ENCODE measurements at regions not wholly inside any gene's neighbourhood (a gene's known extent, or its start where the extent isn't known, plus 50 kb on each side); places are given as distances from the start of the nearest gene placed in this dataset.

DNA sequence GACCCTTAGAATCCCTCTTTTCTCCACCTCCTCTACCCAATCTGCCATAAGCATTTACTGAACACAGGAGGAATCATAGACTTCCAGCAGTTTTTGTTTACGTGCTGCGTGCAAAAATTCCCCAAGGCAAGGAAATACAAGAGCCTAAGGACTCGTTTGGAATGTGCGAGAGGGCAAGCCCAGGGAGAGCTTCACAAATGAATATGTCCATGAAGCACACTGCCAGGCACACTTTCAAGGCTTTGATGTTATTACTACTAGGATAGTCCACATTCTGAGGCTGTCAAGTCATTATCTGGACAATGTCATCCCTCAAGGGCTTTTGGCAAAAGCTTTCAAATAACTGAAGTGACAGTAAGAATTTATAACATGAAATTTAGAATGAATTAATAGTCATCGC is 214.7 kb upstream of the TBX20 start:
- Histone ChIP-seq H3K27ac (ENCODE audit: low read length) (no peak overlapping the region), H3K27me3 (ENCODE audit: low read length) (no peaks in the 10 kb centered on the region), H3K79me2 (ENCODE audit: low read length) (no peaks in the 10 kb centered on the region), H3K9ac (ENCODE audit: low read length) (no peak overlapping the region), H4K20me1 (ENCODE audit: insufficient read depth, low read depth, low read length) (no peaks in the 10 kb centered on the region), H3K4me2 (ENCODE audit: low read depth, low read length, poor library complexity, severe bottlenecking) (no peak overlapping the region), H3K4me1 (ENCODE audit: low read length) (no peaks in the 10 kb centered on the region), H3K4me3 (ENCODE audit: low read length) (no peak overlapping the region), H2AFZ (ENCODE audit: low read length) (no peak overlapping the region), H3K9me2 (replicated peaks; ENCODE audit: insufficient read depth, low read length) (no peaks in the 10 kb centered on the region), H3K9me3 (ENCODE audit: low read length) (no peaks in the 10 kb centered on the region), H3K36me3 (ENCODE audit: insufficient read depth, low read length) (no peaks in the 10 kb centered on the region)
- DNase-seq: no peak

DNA sequence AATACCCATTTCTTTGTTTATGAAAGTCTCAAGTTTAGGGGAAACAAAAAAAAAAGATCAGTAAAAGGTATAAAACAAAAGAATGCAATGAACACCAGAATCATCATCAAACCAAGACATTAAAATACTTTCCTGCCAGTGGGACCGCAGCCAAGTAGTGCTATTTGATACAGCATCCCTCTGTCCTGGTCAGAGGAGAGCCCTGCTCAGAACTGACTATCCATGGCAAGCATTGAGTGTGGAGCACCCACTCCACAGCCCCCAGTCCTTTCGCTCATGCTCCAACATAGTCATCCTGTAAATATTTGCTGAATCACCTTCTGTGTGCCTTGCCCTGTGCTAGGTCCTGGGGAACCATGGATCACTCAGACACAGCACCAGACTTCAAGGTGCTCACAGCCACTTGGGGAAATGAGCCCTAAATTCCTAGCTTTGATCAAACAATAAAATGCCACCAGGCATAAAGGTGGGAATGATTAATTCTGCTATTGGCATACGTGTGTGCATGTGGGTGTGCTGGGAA is 213.6 kb upstream of the TBX20 start:
- no peaks in the 10 kb centered on the region for H3K36me3 ChIP-seq (ENCODE audit: insufficient read depth, low read length)
- H3K9me2 ChIP-seq (replicated peaks; ENCODE audit: insufficient read depth, low read length): no peaks in the 10 kb centered on the region
- H3K9ac ChIP-seq (ENCODE audit: low read length): no peak overlapping the region
- DNase-seq: no peak
- H3K4me3 ChIP-seq (ENCODE audit: low read length): no peak overlapping the region
- H3K79me2 ChIP-seq (ENCODE audit: low read length): no peaks in the 10 kb centered on the region
- peaks cover 7% of the 10 kb centered on the region for H3K4me1 ChIP-seq (ENCODE audit: low read length)
- no peaks in the 10 kb centered on the region for H3K9me3 ChIP-seq (ENCODE audit: low read length)
- H3K27me3 ChIP-seq (ENCODE audit: low read length): no peaks in the 10 kb centered on the region
- H2AFZ ChIP-seq (ENCODE audit: low read length): no peak overlapping the region
- no peaks in the 10 kb centered on the region for H4K20me1 ChIP-seq (ENCODE audit: insufficient read depth, low read depth, low read length)
- H3K27ac ChIP-seq (ENCODE audit: low read length): no peak overlapping the region
- H3K4me2 ChIP-seq (ENCODE audit: low read depth, low read length, poor library complexity, severe bottlenecking): no peak overlapping the region

DNA sequence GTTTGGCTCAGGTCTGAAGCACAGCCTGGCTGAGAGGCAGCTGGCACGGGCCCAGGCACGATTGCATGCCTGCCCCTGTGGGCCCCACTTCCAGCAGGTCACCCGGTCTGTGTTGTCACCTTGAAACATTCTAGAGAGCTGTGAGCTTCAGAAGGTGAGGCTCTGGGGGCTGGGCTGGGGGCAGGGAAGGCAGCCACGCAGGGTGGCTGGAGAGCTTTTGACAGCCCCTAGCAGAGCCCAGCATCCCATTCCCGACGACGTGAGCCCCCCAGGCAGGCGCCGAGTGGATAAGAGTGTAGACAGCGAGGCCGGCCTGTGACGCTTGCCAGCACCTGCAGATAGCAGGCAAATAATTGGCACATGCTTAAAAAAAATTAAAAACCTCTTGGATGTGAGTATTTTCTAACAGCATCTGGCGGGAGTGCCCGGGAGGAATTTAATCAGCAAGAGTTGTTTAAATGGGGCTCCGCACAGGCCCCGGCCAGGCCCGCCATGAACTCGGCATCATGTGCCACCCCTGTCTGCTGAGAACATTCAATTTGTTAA is 212.0 kb upstream of the TBX20 start:
- H3K9me3 ChIP-seq (ENCODE audit: low read length): no peaks in the 10 kb centered on the region
- H3K4me1 ChIP-seq (ENCODE audit: low read length): peaks cover 7% of the 10 kb centered on the region
- H3K36me3 ChIP-seq (ENCODE audit: insufficient read depth, low read length): no peaks in the 10 kb centered on the region
- no peak overlapping the region for H3K4me3 ChIP-seq (ENCODE audit: low read length)
- H3K4me2 ChIP-seq (ENCODE audit: low read depth, low read length, poor library complexity, severe bottlenecking): no peak overlapping the region
- no peak overlapping the region for H3K27ac ChIP-seq (ENCODE audit: low read length)
- H3K79me2 ChIP-seq (ENCODE audit: low read length): no peaks in the 10 kb centered on the region
- DNase-seq: no peak
- H4K20me1 ChIP-seq (ENCODE audit: insufficient read depth, low read depth, low read length): no peaks in the 10 kb centered on the region
- no peak overlapping the region for H3K9ac ChIP-seq (ENCODE audit: low read length)
- no peak overlapping the region for H2AFZ ChIP-seq (ENCODE audit: low read length)
- H3K9me2 ChIP-seq (replicated peaks; ENCODE audit: insufficient read depth, low read length): no peaks in the 10 kb centered on the region
- H3K27me3 ChIP-seq (ENCODE audit: low read length): no peaks in the 10 kb centered on the region

DNA sequence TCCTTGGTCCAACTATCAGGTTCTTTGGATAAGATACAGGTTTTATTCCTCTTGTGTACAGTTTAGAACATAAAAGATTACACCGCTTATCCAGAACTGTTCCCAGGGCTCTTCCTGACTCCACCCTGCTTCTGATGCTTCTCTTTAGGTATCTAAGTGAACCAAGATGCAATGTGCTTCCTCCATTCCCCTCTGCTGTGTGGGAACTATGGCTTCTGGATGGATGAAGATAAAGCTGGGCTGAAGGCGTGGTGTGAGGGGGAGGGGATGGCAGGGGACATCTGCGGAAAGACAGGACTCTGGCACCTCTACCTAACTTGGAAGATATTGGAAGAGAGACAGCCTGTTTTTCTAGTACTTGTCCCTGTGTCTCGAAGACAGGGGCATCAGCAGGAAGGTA is 209.9 kb upstream of the TBX20 start:
- Histone ChIP-seq H3K36me3 (ENCODE audit: insufficient read depth, low read length) (no peaks in the 10 kb centered on the region), H4K20me1 (ENCODE audit: insufficient read depth, low read depth, low read length) (no peaks in the 10 kb centered on the region), H3K4me3 (ENCODE audit: low read length) (no peak overlapping the region), H3K4me1 (ENCODE audit: low read length) (peaks cover 7% of the 10 kb centered on the region), H3K27ac (ENCODE audit: low read length) (no peak overlapping the region), H3K79me2 (ENCODE audit: low read length) (no peaks in the 10 kb centered on the region), H3K9ac (ENCODE audit: low read length) (no peak overlapping the region), H2AFZ (ENCODE audit: low read length) (peak overlapping the region; percentile 2; the same call in 1 of the 2 replicates), H3K27me3 (ENCODE audit: low read length) (no peaks in the 10 kb centered on the region), H3K9me3 (ENCODE audit: low read length) (no peaks in the 10 kb centered on the region), H3K4me2 (ENCODE audit: low read depth, low read length, poor library complexity, severe bottlenecking) (no peak overlapping the region), H3K9me2 (replicated peaks; ENCODE audit: insufficient read depth, low read length) (no peaks in the 10 kb centered on the region)
- no peak for DNase-seq

DNA sequence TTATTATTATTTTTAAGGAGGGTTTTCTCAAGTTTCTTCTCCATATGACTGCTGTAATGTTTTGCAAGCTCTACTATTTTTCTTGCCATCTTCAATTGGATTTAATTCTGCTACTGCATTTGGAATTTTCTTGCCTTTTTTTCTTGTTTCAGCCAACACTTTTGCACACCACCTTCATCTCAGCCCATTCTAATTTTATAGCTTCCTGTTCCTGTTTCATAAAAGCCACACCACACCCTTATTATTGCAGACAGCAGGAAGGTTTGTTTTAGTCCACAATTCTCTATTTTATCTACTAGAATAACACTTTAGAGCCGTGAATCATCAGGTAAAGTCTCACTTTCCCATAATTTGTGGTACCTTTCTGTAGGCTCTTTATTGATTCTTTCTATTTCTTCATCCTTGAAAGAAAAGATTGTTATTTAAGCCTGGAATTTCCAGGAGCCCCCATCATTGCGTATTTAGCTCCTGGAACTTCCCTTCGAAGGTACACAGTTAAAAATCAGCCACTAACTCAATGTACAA is 209.3 kb upstream of the TBX20 start:
- Histone ChIP-seq H3K4me1 (ENCODE audit: low read length) (peaks cover 7% of the 10 kb centered on the region), H4K20me1 (ENCODE audit: insufficient read depth, low read depth, low read length) (no peaks in the 10 kb centered on the region), H3K9me2 (replicated peaks; ENCODE audit: insufficient read depth, low read length) (no peaks in the 10 kb centered on the region), H3K4me3 (ENCODE audit: low read length) (no peak overlapping the region), H3K27me3 (ENCODE audit: low read length) (no peaks in the 10 kb centered on the region), H3K36me3 (ENCODE audit: insufficient read depth, low read length) (no peaks in the 10 kb centered on the region), H3K4me2 (ENCODE audit: low read depth, low read length, poor library complexity, severe bottlenecking) (no peak overlapping the region), H3K9ac (ENCODE audit: low read length) (no peak overlapping the region), H3K79me2 (ENCODE audit: low read length) (no peaks in the 10 kb centered on the region), H2AFZ (ENCODE audit: low read length) (peak overlapping the region; percentile 2; the same call in 1 of the 2 replicates), H3K9me3 (ENCODE audit: low read length) (no peaks in the 10 kb centered on the region), H3K27ac (ENCODE audit: low read length) (no peak overlapping the region)
- DNase-seq: peak; percentile 48

DNA sequence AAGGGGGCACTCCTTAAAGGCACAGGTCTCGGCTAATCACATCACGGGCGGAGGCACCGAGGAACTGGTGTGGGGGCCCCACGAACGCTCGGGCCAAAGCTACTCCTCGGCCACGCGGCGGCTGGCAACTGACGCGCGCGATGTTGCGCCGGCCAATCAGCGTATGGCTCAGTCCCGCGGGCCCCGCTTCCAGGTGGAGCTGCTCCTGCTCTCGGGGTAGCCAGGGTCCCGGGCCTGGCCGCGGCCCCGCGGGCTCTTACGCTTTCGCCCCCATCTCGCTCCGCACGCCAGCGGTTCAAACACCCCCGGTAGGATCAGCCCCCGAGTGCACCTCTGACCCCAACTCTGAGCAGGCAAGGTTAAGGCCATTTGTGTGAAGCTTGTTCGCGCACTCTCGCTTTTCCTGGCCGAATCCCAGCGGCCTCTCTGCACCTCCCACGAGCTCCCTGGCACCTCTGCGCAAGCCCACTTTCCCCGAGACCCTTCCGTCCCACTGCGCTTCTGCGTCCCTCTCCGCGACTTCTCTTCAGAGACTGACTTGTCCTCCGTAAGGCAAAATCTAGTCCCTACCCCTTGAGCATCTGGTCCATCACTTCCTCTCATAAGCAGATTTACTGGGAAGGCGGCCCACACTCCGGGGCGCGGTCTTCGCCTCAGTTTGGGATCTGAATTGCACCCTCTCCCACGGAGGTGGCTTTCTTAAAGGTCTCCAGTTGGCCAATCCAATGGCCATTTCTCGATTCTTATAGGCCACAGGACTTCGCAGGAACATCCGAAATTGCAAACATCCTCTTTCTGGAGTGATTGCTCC is 200.9 kb upstream of the TBX20 start:
- Histone ChIP-seq H3K79me2 (ENCODE audit: low read length) (no peaks in the 10 kb centered on the region), H3K36me3 (ENCODE audit: insufficient read depth, low read length) (no peaks in the 10 kb centered on the region), H2AFZ (ENCODE audit: low read length) (no peak overlapping the region), H3K27ac (ENCODE audit: low read length) (no peak overlapping the region), H3K9me2 (replicated peaks; ENCODE audit: insufficient read depth, low read length) (no peaks in the 10 kb centered on the region), H3K4me1 (ENCODE audit: low read length) (no peaks in the 10 kb centered on the region), H3K4me2 (ENCODE audit: low read depth, low read length, poor library complexity, severe bottlenecking) (no peak overlapping the region), H3K9ac (ENCODE audit: low read length) (no peak overlapping the region), H3K4me3 (ENCODE audit: low read length) (no peak overlapping the region), H3K27me3 (ENCODE audit: low read length) (no peaks in the 10 kb centered on the region), H4K20me1 (ENCODE audit: insufficient read depth, low read depth, low read length) (no peaks in the 10 kb centered on the region), H3K9me3 (ENCODE audit: low read length) (no peaks in the 10 kb centered on the region)
- no peak for DNase-seq

DNA sequence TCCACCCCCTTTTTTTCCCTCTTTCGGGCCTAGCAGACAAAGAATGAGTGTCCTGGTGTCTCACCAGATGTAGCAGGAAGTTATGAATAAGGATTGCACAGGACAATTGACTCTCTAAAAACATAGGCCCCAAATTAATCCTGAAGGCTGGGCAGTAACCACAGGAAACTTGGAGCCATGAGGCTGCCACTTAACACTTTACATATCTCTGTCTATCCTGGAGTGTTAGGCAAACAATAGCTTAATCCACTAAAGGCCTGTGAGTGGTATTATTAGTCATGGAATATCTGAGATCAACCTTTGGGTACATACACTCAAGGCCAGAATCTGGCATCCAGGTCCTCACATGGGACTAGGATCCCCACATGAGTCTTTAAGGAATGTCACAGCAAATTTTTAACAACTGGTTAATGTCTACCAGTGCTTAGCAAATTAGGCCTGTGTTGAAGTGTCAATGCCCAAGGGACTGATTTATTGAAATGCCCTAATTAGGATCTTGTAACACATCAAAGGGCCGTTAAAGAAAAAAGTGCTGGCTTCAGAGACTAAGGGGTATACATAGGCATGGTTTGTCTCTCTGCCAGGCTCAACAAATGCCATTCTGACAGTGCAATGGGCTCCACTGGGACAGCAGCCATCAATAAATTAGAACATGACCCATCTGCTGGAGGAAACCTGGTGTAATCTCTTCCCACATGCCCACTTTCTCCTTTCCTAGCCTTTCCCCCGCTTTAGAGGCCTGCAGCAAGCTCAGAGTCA is 196.7 kb upstream of the TBX20 start:
- Histone ChIP-seq H3K4me2 (ENCODE audit: low read depth, low read length, poor library complexity, severe bottlenecking) (no peak overlapping the region), H3K4me3 (ENCODE audit: low read length) (no peak overlapping the region), H2AFZ (ENCODE audit: low read length) (no peak overlapping the region), H3K27ac (ENCODE audit: low read length) (no peak overlapping the region), H4K20me1 (ENCODE audit: insufficient read depth, low read depth, low read length) (no peaks in the 10 kb centered on the region), H3K36me3 (ENCODE audit: insufficient read depth, low read length) (no peaks in the 10 kb centered on the region), H3K4me1 (ENCODE audit: low read length) (peaks cover 5% of the 10 kb centered on the region), H3K9me3 (ENCODE audit: low read length) (no peaks in the 10 kb centered on the region), H3K9ac (ENCODE audit: low read length) (no peak overlapping the region), H3K9me2 (replicated peaks; ENCODE audit: insufficient read depth, low read length) (no peaks in the 10 kb centered on the region), H3K79me2 (ENCODE audit: low read length) (no peaks in the 10 kb centered on the region), H3K27me3 (ENCODE audit: low read length) (0 out of 2 replicates have a peak, but pooled peaks cover 3% of the 10 kb centered on the region)
- DNase-seq: no peak

DNA sequence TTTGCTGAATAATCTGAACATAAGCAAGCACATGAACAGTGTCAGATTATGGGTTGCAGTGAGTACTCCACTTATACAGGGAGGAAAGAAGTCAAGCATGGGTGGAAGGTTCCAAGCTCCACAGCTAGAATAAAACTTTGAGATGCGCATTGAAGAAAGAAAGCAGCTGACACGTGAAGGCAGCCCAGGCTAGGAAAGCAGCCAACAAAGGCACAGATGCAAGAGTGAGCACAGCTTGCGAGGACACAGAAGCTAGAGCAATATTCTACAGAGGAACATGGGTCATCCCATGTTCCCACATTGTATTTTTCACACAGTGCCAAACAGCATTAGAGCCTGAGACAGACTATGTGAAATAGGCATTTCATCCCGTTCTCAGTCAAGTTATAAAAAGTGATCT is 194.6 kb upstream of the TBX20 start:
- Histone ChIP-seq H3K4me3 (ENCODE audit: low read length) (no peak overlapping the region), H3K27me3 (ENCODE audit: low read length) (0 out of 2 replicates have a peak, but pooled peaks cover 3% of the 10 kb centered on the region), H3K9me3 (ENCODE audit: low read length) (no peaks in the 10 kb centered on the region), H3K9ac (ENCODE audit: low read length) (no peak overlapping the region), H3K79me2 (ENCODE audit: low read length) (no peaks in the 10 kb centered on the region), H4K20me1 (ENCODE audit: insufficient read depth, low read depth, low read length) (no peaks in the 10 kb centered on the region), H3K27ac (ENCODE audit: low read length) (no peak overlapping the region), H3K36me3 (ENCODE audit: insufficient read depth, low read length) (no peaks in the 10 kb centered on the region), H3K4me2 (ENCODE audit: low read depth, low read length, poor library complexity, severe bottlenecking) (no peak overlapping the region), H3K9me2 (replicated peaks; ENCODE audit: insufficient read depth, low read length) (no peaks in the 10 kb centered on the region), H2AFZ (ENCODE audit: low read length) (no peak overlapping the region), H3K4me1 (ENCODE audit: low read length) (peaks cover 5% of the 10 kb centered on the region)
- no peak for DNase-seq

Measured in Karpas-422 (cell line).